Fibroblast of lung (primary cell): ENCODE measurements at regions not wholly inside any gene's neighbourhood (a gene's known extent, or its start where the extent isn't known, plus 50 kb on each side); places are given as distances from the start of the nearest gene placed in this dataset.
A peak's percentile ranks its signal among the peaks of the same experiment; 100 is the strongest.

Source experiments
- DNase-seq, 2 donors: peaks; one replicate each; pipeline versions ENCODE4 v3.0.0 to v3.0.0-alpha.2; 2010; ENCODE audit warnings: low read depth in 2 of 2
- H2AFZ ChIP-seq: 2 replicates; pipeline ENCODE4 v1.5.1; 2012; ENCODE audit warnings: low read length, control low read depth, inconsistent platforms
- H3K27ac ChIP-seq: 2 replicates; pipeline ENCODE4 v1.5.1; 2011; ENCODE audit warnings: low read length, control low read depth; ENCODE audit not compliant: insufficient read depth
- H3K27me3 ChIP-seq: 2 replicates; pipeline ENCODE4 v1.5.1; 2011; ENCODE audit warnings: mild to moderate bottlenecking, low read length; ENCODE audit not compliant: control insufficient read depth, insufficient read depth
- H3K36me3 ChIP-seq: 2 replicates; pipeline ENCODE4 v1.5.1; 2011; ENCODE audit warnings: low read length; ENCODE audit not compliant: control insufficient read depth, insufficient read depth
- H3K4me1 ChIP-seq: 2 replicates; pipeline ENCODE4 v1.5.1; 2011; ENCODE audit warnings: low read length; ENCODE audit not compliant: control insufficient read depth, insufficient read depth; ENCODE audit errors: extremely low read depth
- H3K4me2 ChIP-seq: 2 replicates; pipeline ENCODE4 v1.5.1; 2011; ENCODE audit warnings: low read length, control low read depth; ENCODE audit not compliant: insufficient read depth; ENCODE audit errors: extremely low read depth
- H3K4me3 ChIP-seq, 4 experiments: fragments of 200-600 bp in 1 of 4; sonication (generic) in 1 of 4; replicated peaks in 1 of 4; 2 replicates each; pipeline ENCODE4 v1.5.1; 2011 to 2016; ENCODE audit warnings: low read length in 4 of 4, low read depth in 3 of 4, mild to moderate bottlenecking in 3 of 4, control low read depth in 2 of 4, inconsistent platforms in 1 of 4, mixed read lengths in 1 of 4; ENCODE audit not compliant: insufficient read depth in 1 of 4; ENCODE audit errors: control extremely low read depth in 1 of 4
- H3K79me2 ChIP-seq: 2 replicates; pipeline ENCODE4 v1.5.1; 2012; ENCODE audit warnings: mild to moderate bottlenecking, low read length, inconsistent platforms; ENCODE audit not compliant: control insufficient read depth, insufficient read depth
- H3K9ac ChIP-seq: 2 replicates; pipeline ENCODE4 v1.5.1; 2011; ENCODE audit warnings: mild to moderate bottlenecking, low read length, control low read depth; ENCODE audit not compliant: insufficient read depth
- H3K9me3 ChIP-seq: 2 replicates; pipeline ENCODE4 v1.5.1; 2012; ENCODE audit warnings: low read depth, low read length; ENCODE audit not compliant: control insufficient read depth, insufficient read depth
- H4K20me1 ChIP-seq: 2 replicates; pipeline ENCODE4 v1.5.1; 2011; ENCODE audit warnings: low read length; ENCODE audit not compliant: control insufficient read depth, insufficient read depth; ENCODE audit errors: extremely low read depth
- EZH2 ChIP-seq: IDR thresholded peaks from 2 replicates; pipeline ENCODE4 v1.5.1; 2012; ENCODE audit warnings: low read length, control low read depth, mild to moderate bottlenecking; ENCODE audit errors: missing control alignments
- TF ChIP-seq, protein P1 (sequence below), 2 donors: IDR thresholded peaks in 1 of 2; conservative IDR thresholded peaks in 1 of 2; 1 replicate in 1 of 2; 2 replicates in 1 of 2; pipeline ENCODE4 v1.5.1; 2011 to 2012; ENCODE audit warnings: low read length in 2 of 2, control low read depth in 1 of 2, inconsistent platforms in 1 of 2, low read depth in 1 of 2, mild to moderate bottlenecking in 1 of 2

DNA sequence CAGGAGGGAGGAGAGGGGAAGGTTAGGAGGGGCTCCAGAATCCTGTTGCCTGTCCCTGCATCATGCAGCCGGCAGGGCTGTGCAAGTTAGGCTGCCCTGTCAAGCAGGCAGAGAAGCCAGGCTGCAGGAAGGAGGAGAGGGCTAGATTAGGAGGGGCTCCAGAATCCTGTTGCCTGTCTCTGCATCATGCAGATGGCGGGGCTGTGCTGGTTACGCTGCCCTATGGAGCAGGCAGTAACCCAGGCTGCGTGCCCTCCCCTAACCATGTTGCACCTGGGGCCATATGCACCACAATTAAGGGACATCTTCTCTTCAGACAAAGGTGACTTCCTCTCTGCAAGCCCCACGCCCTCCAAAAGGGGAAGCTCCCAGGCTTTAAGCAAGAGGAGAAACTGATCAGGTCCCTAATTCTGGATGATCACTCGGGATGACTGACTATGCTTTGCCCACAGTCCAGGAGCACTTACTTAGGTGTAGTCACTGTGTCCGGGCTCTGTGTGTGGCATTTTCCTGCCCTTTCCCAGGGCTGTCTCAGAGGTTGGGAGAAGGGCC is 457.4 kb downstream of the SETD4 start:
- H3K79me2 ChIP-seq = no peaks in the 10 kb centered on the region
- H3K4me3 ChIP-seq = no peak overlapping the region
- no peaks in the 10 kb centered on the region for H3K9me3 ChIP-seq
- no peak overlapping the region for H3K4me2 ChIP-seq
- H4K20me1 ChIP-seq = no peaks in the 10 kb centered on the region
- no peak overlapping the region for H3K27ac ChIP-seq
- no peak for TF ChIP-seq EZH2
- TF ChIP-seq, protein P1, sequence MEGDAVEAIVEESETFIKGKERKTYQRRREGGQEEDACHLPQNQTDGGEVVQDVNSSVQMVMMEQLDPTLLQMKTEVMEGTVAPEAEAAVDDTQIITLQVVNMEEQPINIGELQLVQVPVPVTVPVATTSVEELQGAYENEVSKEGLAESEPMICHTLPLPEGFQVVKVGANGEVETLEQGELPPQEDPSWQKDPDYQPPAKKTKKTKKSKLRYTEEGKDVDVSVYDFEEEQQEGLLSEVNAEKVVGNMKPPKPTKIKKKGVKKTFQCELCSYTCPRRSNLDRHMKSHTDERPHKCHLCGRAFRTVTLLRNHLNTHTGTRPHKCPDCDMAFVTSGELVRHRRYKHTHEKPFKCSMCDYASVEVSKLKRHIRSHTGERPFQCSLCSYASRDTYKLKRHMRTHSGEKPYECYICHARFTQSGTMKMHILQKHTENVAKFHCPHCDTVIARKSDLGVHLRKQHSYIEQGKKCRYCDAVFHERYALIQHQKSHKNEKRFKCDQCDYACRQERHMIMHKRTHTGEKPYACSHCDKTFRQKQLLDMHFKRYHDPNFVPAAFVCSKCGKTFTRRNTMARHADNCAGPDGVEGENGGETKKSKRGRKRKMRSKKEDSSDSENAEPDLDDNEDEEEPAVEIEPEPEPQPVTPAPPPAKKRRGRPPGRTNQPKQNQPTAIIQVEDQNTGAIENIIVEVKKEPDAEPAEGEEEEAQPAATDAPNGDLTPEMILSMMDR (conservative IDR thresholded peaks at IDR 0.05 in 1 of 2, IDR thresholded peaks at IDR 0.05 in 1 of 2; ENCODE audit: low read depth in 1 of 2, low read length in 2 of 2) = no peak
- H3K4me1 ChIP-seq = no peaks in the 10 kb centered on the region
- H3K9ac ChIP-seq = no peak overlapping the region
- no peaks in the 10 kb centered on the region for H3K27me3 ChIP-seq
- no peak for DNase-seq
- H3K36me3 ChIP-seq = no peaks in the 10 kb centered on the region
- H2AFZ ChIP-seq = no peak overlapping the region

DNA sequence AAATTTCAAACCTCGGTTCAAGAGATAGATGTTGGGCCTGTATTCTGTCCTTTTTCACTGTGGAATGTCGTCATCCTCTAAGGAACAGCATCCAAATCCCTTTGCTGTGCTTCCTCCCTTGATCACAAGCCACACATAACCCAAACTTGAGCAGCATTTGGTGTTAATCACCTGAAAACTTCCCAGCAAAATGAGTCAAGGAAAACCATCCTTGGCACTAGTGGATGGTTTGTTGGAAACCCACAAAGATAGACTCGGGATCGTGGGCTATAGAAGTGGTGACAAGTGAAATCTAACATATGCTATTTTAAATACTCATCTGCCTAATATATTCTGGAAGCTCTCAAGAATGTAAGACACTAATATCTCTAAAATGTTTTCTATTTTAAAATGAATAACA is 459.1 kb downstream of the SETD4 start:
- no peaks in the 10 kb centered on the region for H3K9me3 ChIP-seq
- H4K20me1 ChIP-seq = no peaks in the 10 kb centered on the region
- DNase-seq = peak in 1 of 2 donors; percentile 31
- H2AFZ ChIP-seq = no peak overlapping the region
- H3K27me3 ChIP-seq = no peaks in the 10 kb centered on the region
- no peaks in the 10 kb centered on the region for H3K36me3 ChIP-seq
- no peaks in the 10 kb centered on the region for H3K79me2 ChIP-seq
- no peak for TF ChIP-seq EZH2
- TF ChIP-seq, protein P1 (conservative IDR thresholded peaks at IDR 0.05 in 1 of 2, IDR thresholded peaks at IDR 0.05 in 1 of 2; ENCODE audit: low read depth in 1 of 2, low read length in 2 of 2) = no peak
- H3K4me2 ChIP-seq = no peak overlapping the region
- H3K27ac ChIP-seq = no peak overlapping the region
- no peaks in the 10 kb centered on the region for H3K4me1 ChIP-seq
- H3K9ac ChIP-seq = no peak overlapping the region
- H3K4me3 ChIP-seq = no peak overlapping the region

DNA sequence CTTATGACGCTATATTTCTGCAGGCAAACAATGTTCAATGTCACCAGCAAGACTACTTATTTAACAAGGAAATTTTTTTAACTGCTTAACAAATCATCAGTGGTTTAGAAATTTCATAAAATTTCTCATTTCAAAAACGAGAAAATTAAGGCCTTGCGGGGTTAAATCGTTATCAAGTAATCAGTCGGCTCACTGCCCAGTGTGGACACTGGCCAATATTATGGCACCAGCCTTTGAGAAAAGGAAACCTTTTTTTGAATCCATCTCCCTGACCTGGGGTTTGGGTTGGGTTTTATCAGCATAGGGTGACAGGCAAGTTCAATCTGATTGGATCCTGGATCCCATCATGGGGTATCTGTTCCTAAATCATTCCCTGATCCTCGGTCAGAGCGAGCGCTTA is 461.2 kb downstream of the SETD4 start:
- H3K4me2 ChIP-seq = no peak overlapping the region
- no peak overlapping the region for H3K27ac ChIP-seq
- no peak overlapping the region for H3K4me3 ChIP-seq
- DNase-seq = no peak
- no peaks in the 10 kb centered on the region for H3K4me1 ChIP-seq
- no peak overlapping the region for H3K9ac ChIP-seq
- no peaks in the 10 kb centered on the region for H3K9me3 ChIP-seq
- H2AFZ ChIP-seq = no peak overlapping the region
- no peaks in the 10 kb centered on the region for H3K36me3 ChIP-seq
- no peak for TF ChIP-seq EZH2
- TF ChIP-seq, protein P1 (conservative IDR thresholded peaks at IDR 0.05 in 1 of 2, IDR thresholded peaks at IDR 0.05 in 1 of 2; ENCODE audit: low read depth in 1 of 2, low read length in 2 of 2) = no peak
- no peaks in the 10 kb centered on the region for H3K79me2 ChIP-seq
- H3K27me3 ChIP-seq = no peaks in the 10 kb centered on the region
- no peaks in the 10 kb centered on the region for H4K20me1 ChIP-seq
